PC-3 (cell line): ENCODE measurements at regions not wholly inside any gene's neighbourhood (a gene's known extent, or its start where the extent isn't known, plus 50 kb on each side); places are given as distances from the start of the nearest gene placed in this dataset.

ENCODE experiments used
- EZH2 ChIP-seq: fragments of 300-600 bp; sonication (generic); IDR thresholded peaks from one replicate; pipeline ENCODE4 v1.6.1; 2017; ENCODE audit warnings: antibody characterized with exemption, mild to moderate bottlenecking, low read length; ENCODE audit not compliant: unreplicated experiment
- EZH2phosphoT487 ChIP-seq: fragments of 300-600 bp; sonication (generic); IDR thresholded peaks from 2 replicates; pipeline ENCODE4 v1.6.1; 2018; ENCODE audit warnings: mild to moderate bottlenecking, antibody characterized with exemption, low read length, borderline replicate concordance
- TF ChIP-seq, protein P1 (sequence below): fragments of 300-600 bp; sonication (generic); conservative IDR thresholded peaks from 2 replicates; pipeline ENCODE4 v1.5.1; 2017; ENCODE audit warnings: antibody characterized with exemption, low read depth, mild to moderate bottlenecking, low read length

DNA sequence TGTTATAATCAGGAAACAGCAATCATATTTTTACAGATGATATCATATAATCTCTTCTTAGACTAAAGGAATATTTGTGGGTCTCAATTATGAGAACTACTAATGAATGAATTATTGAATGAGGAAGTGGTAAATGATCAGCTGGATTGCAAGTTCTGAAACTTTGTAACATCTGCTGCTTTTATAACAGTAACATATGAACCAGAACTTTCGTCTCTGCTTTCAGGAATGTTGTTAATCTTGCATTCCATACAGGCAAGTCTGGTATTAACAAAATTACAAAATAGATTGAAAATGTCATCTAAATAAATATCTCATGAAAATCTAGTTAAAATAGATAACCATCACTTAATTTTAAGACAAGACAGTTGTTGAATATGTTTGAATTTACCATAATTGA is 110.5 kb upstream of the COL11A1 start:
- TF ChIP-seq, protein P1, sequence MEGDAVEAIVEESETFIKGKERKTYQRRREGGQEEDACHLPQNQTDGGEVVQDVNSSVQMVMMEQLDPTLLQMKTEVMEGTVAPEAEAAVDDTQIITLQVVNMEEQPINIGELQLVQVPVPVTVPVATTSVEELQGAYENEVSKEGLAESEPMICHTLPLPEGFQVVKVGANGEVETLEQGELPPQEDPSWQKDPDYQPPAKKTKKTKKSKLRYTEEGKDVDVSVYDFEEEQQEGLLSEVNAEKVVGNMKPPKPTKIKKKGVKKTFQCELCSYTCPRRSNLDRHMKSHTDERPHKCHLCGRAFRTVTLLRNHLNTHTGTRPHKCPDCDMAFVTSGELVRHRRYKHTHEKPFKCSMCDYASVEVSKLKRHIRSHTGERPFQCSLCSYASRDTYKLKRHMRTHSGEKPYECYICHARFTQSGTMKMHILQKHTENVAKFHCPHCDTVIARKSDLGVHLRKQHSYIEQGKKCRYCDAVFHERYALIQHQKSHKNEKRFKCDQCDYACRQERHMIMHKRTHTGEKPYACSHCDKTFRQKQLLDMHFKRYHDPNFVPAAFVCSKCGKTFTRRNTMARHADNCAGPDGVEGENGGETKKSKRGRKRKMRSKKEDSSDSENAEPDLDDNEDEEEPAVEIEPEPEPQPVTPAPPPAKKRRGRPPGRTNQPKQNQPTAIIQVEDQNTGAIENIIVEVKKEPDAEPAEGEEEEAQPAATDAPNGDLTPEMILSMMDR = no peak
- TF ChIP-seq EZH2 (no peak), EZH2phosphoT487 (no peak)
